Transverse colon (tissue), 4 donors: ENCODE measurements at regions not wholly inside any gene's neighbourhood (a gene's known extent, or its start where the extent isn't known, plus 50 kb on each side); places are given as distances from the start of the nearest gene placed in this dataset.

Experiments
- DNase-seq: peaks from one replicate; pipeline ENCODE4 v3.0.0-alpha.2; 2019
- H3K27ac ChIP-seq, 4 donors: fragments of 200-600 bp; sonication (generic); 2 replicates each; pipeline ENCODE4 v1.5.1; 2016 to 2018; ENCODE audit warnings: inconsistent platforms in 4 of 4
- H3K27me3 ChIP-seq: fragments of 200-600 bp; sonication (generic); 2 replicates; pipeline ENCODE4 v1.5.1; 2017; ENCODE audit warnings: inconsistent platforms
- H3K36me3 ChIP-seq, 4 donors: fragments of 200-600 bp; sonication (generic); 2 replicates each; pipeline ENCODE4 v1.5.1; 2017 to 2019; ENCODE audit warnings: inconsistent platforms in 4 of 4
- H3K4me1 ChIP-seq, 4 donors: fragments of 200-600 bp; sonication (generic); 2 replicates each; pipeline ENCODE4 v1.5.1; 2017 to 2020; ENCODE audit warnings: inconsistent platforms in 4 of 4
- H3K4me3 ChIP-seq, 4 donors: fragments of 200-600 bp; sonication (generic); 1 replicate in 1 of 4; 2 replicates in 3 of 4; pipeline versions ENCODE4 v1.5.1 to v1.6.1; 2017 to 2019; ENCODE audit warnings: inconsistent platforms in 4 of 4
- H3K9me3 ChIP-seq, 2 donors: fragments of 200-600 bp; sonication (generic); 2 replicates each; pipeline ENCODE4 v1.5.1; 2017 to 2019; ENCODE audit warnings: inconsistent platforms in 2 of 2
- EP300 ChIP-seq: sonication (generic); formaldehyde crosslinking; IDR thresholded peaks from one replicate; pipeline ENCODE4 v1.6.1; 2017; ENCODE audit warnings: antibody characterized with exemption, low read depth
- POLR2A ChIP-seq: fragments of 450-650 bp; IDR thresholded peaks from one replicate; pipeline ENCODE4 v1.6.1; 2016; ENCODE audit warnings: antibody characterized with exemption, mild to moderate bottlenecking, moderate library complexity
- POLR2AphosphoS5 ChIP-seq, 3 donors: sonication (generic); formaldehyde crosslinking; IDR thresholded peaks; one replicate each; pipeline ENCODE4 v1.6.1; 2016; ENCODE audit warnings: antibody characterized with exemption in 3 of 3
- WGBS, 2 donors: methylation state at CpG; one replicate each; pipeline ENCODE4 v1.1.5; 2018; ENCODE audit warnings: low coverage in 1 of 2; 5-methylcytosine and 5-hydroxymethylcytosine counted together
- in situ Hi-C, 4 donors: fragments of 200-750 bp; cut with MboI; loops; one replicate each; pipeline versions ENCODE4 v1.15.0 to v1.15.1; 2017; ENCODE audit warnings: low sequenced_read_pairs in 3 of 4, low pct_ligation_motif_present in 1 of 4, low pct_unique_long_range_greater_than_20kb in 1 of 4
- intact Hi-C: fragments of 100-400 bp; cut with DNase I; formaldehyde crosslinking; loops from one replicate; pipeline ENCODE4 v1.15.1; 2023; ENCODE audit warnings: low total_unique reads
- TF ChIP-seq, protein P1 (sequence below), 5 experiments: fragments of 200-600 bp in 3 of 5; fragments of 450-650 bp in 2 of 5; sonication (generic) in 3 of 5; IDR thresholded peaks; 1 replicate in 2 of 5; 2 replicates in 3 of 5; pipeline ENCODE4 v1.5.1; 2016 to 2017; ENCODE audit warnings: antibody characterized with exemption in 5 of 5, inconsistent platforms in 3 of 5, mild to moderate bottlenecking in 2 of 5, moderate library complexity in 1 of 5

DNA sequence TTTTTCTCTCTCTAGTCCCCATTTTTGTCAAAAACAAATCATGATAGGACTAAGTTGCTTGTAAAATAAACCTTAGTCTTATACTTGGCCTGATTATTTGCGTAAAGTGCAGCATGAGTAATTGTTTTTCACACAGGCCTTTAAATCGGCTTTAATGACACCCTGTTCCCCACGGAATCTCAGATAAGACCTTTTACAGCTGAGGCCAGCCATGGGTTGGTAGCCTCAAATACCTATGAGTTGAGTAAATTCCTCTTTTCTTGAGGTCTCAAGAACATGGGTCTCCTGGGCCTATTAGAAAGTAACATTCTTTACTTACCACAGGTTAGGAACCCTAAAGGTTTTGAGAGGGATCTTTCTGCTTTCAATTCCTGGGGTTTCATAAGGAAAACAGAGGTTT, 761.0 kb upstream of the PHF14 start:
- H3K27me3 ChIP-seq = no peaks in the 10 kb centered on the region
- no peak overlapping the region for H3K4me3 ChIP-seq
- no peak for TF ChIP-seq POLR2AphosphoS5 (IDR thresholded peaks at IDR 0.05)
- TF ChIP-seq, protein P1, sequence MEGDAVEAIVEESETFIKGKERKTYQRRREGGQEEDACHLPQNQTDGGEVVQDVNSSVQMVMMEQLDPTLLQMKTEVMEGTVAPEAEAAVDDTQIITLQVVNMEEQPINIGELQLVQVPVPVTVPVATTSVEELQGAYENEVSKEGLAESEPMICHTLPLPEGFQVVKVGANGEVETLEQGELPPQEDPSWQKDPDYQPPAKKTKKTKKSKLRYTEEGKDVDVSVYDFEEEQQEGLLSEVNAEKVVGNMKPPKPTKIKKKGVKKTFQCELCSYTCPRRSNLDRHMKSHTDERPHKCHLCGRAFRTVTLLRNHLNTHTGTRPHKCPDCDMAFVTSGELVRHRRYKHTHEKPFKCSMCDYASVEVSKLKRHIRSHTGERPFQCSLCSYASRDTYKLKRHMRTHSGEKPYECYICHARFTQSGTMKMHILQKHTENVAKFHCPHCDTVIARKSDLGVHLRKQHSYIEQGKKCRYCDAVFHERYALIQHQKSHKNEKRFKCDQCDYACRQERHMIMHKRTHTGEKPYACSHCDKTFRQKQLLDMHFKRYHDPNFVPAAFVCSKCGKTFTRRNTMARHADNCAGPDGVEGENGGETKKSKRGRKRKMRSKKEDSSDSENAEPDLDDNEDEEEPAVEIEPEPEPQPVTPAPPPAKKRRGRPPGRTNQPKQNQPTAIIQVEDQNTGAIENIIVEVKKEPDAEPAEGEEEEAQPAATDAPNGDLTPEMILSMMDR (IDR thresholded peaks at IDR 0.05) = no peak
- TF ChIP-seq POLR2A = no peak
- TF ChIP-seq EP300 = no peak
- in situ Hi-C loops = no loop called here
- H3K4me1 ChIP-seq = no peaks in the 10 kb centered on the region
- H3K36me3 ChIP-seq = no peaks in the 10 kb centered on the region
- no peak overlapping the region for H3K27ac ChIP-seq
- no peak for DNase-seq
- WGBS, 2 donors = 58 to 70% methylated on average over 3 of the region's 3 CpGs
- H3K9me3 ChIP-seq = peaks cover 0 to 10% of the 10 kb centered on the region in 2 donors
- intact Hi-C loops = no loop called here

DNA sequence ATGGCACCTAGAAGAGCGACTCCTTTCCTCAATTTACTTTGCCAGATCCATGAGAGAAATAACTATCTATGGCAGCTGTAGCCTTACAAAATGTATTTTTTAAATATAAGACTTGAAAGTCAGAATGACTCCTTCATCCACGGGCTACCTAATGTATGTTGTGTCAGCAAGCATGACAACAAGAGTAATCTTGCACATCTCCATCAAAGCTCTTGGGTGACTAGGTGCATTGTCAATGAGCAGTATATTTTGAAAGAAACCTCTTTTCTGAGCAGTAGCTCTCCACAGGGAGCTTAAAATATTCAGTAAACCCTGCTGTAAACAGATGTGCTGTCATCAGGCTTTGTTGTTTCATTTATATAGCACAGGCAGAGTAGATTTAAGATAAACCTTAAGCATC, 757.2 kb upstream of the PHF14 start:
- DNase-seq = no peak
- intact Hi-C loops = no loop called here
- Histone ChIP-seq H3K27me3 (no peaks in the 10 kb centered on the region), H3K27ac (no peak overlapping the region), H3K36me3 (no peaks in the 10 kb centered on the region), H3K9me3 (peaks cover 0 to 7% of the 10 kb centered on the region in 2 donors), H3K4me3 (no peak overlapping the region), H3K4me1 (no peaks in the 10 kb centered on the region)
- TF ChIP-seq EP300 (no peak), POLR2A (no peak), POLR2AphosphoS5 (IDR thresholded peaks at IDR 0.05) (no peak)
- TF ChIP-seq, protein P1 (IDR thresholded peaks at IDR 0.05) = no peak
- in situ Hi-C loops = no loop called here
- 66 to 70% methylated on average over 2 of the region's 2 CpGs for WGBS, 2 donors

DNA sequence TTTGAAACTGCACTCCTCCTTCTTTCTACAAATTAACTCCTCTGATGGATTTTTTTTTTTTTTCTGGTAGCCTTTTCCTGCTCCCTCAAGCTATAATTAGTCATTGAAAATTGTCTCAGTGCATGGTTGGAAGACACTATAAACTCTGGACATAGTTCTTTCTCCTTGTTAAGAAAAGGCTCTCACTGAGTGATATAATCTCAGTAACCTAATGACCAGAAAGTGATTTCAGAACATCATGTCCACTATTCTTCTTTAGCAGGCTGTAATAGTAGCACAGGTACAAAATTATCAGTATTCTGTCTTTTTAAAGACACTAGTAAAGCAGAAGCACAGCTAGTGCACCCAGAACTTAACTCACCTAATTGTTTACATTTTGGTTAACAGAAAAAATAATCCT, 752.6 kb upstream of the PHF14 start:
- no peaks in the 10 kb centered on the region for H3K9me3 ChIP-seq
- no peaks in the 10 kb centered on the region for H3K4me1 ChIP-seq
- H3K4me3 ChIP-seq = no peak overlapping the region
- H3K27me3 ChIP-seq = no peaks in the 10 kb centered on the region
- no peaks in the 10 kb centered on the region for H3K36me3 ChIP-seq
- DNase-seq = no peak
- in situ Hi-C loops (no loop called here), intact Hi-C loops (no loop called here)
- no peak overlapping the region for H3K27ac ChIP-seq
- TF ChIP-seq POLR2AphosphoS5 (IDR thresholded peaks at IDR 0.05) = no peak

DNA sequence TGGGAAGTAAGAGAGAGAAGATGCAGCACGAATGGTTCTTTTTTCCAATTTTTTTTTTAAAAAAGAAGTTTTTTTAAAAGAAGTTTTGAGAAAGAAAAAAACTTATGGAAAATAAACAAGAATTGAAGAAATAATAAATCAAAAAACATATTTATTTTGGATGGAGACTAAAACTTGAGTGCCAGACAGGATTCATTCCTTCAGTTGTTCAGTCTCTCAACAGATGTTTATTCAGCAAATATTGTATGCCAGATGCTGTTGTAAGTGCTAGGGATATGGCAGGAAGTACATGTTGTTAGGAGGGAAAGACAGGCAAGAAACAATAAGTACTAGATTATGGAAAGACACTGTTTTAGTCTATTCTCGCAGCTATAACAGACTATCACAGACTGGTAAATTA, 750.7 kb upstream of the PHF14 start:
- no peak overlapping the region for H3K4me3 ChIP-seq
- H3K4me1 ChIP-seq = no peaks in the 10 kb centered on the region
- no peaks in the 10 kb centered on the region for H3K9me3 ChIP-seq
- no peak for DNase-seq
- intact Hi-C loops = no loop called here
- 57 to 65% methylated on average over 2 of the region's 2 CpGs for WGBS, 2 donors
- in situ Hi-C loops = no loop called here
- no peak overlapping the region for H3K27ac ChIP-seq
- TF ChIP-seq, protein P1 (IDR thresholded peaks at IDR 0.05) = no peak
- no peak for TF ChIP-seq POLR2AphosphoS5 (IDR thresholded peaks at IDR 0.05)
- no peak for TF ChIP-seq EP300
- no peak for TF ChIP-seq POLR2A
- no peaks in the 10 kb centered on the region for H3K36me3 ChIP-seq
- no peaks in the 10 kb centered on the region for H3K27me3 ChIP-seq

DNA sequence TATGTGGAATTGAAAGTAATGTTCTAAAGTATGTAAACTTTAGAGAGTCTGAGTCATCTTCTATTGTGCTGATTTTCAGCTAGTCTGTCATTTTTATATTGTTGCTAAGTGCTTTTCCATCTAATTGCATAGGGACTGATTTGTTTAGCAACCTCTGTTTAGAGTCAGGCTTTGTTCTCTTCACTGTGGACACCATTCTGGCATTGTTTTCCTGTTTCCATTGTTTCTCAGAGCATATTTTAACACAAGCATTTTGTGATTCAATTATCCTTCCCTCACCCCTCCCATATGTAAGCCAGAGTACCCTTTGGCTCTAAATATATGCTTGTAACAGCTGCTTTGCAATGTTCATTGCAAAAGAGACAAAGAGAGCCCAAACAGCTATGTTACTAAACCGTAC, 748.4 kb upstream of the PHF14 start:
- TF ChIP-seq POLR2A (no peak), POLR2AphosphoS5 (IDR thresholded peaks at IDR 0.05) (no peak), EP300 (no peak)
- TF ChIP-seq, protein P1 (IDR thresholded peaks at IDR 0.05) = no peak
- no peaks in the 10 kb centered on the region for H3K27me3 ChIP-seq
- in situ Hi-C loops = no loop called here

More for the DNA sequence above, 748.4 kb upstream of the PHF14 start:
- DNase-seq = no peak
- intact Hi-C loops = no loop called here
- Histone ChIP-seq H3K27ac (no peak overlapping the region), H3K9me3 (no peaks in the 10 kb centered on the region), H3K36me3 (no peaks in the 10 kb centered on the region), H3K4me3 (no peak overlapping the region), H3K4me1 (no peaks in the 10 kb centered on the region)
- 45 to 48% methylated on average over 1 of the region's 1 CpG for WGBS, 2 donors
